GM12878 (cell line): ENCODE measurements at regions not wholly inside any gene's neighbourhood (a gene's known extent, or its start where the extent isn't known, plus 50 kb on each side); places are given as distances from the start of the nearest gene placed in this dataset.

Experiments used
- ATAC-seq: fragments of 200-7000 bp; cut with Tn5 transposase; 3 replicates; pipeline ENCODE4 v1.9.1; 2020; ENCODE audit warnings: mild to moderate bottlenecking, moderate library complexity
- BruUV-seq: library from RNA; stranded (reverse); fragments of 400-500 nt; replicated peaks from 2 replicates; lab custom pipeline; 2021; lab: Mats Ljungman, UMichigan
- CTCF ChIA-PET: fragments of 300-600 bp; sonication (Branson Sonifier 250); formaldehyde crosslinking; extraction: SDS; loops from one replicate; lab custom pipeline; 2021; ENCODE audit warnings: inconsistent platforms; lab: Yijun Ruan, JAX
- POLR2A ChIA-PET: fragments of 350-600 bp; formaldehyde crosslinking; extraction: SDS; loops from one replicate; lab custom pipeline; 2021; ENCODE audit warnings: inconsistent platforms; lab: Charles Lee
- RAD21 ChIA-PET: fragments of 300-600 bp; sonication (Branson Sonifier 250); formaldehyde crosslinking; loops from one replicate; lab custom pipeline; 2023; ENCODE audit warnings: antibody characterized with exemption; ENCODE audit not compliant: unreplicated experiment; lab: Charles Lee
- SMC1A ChIA-PET: fragments of 300-600 bp; sonication (Branson Sonifier 250); formaldehyde crosslinking; loops from one replicate; lab custom pipeline; 2023; ENCODE audit not compliant: unreplicated experiment, uncharacterized antibody; lab: Charles Lee
- DNase-seq: peaks from one replicate; pipeline ENCODE4 v3.0.0-alpha.2; 2011; ENCODE audit warnings: low read depth, low spot score
- FAIRE-seq: peaks from 3 replicates; lab custom pipeline; 2011; peaks lifted over from hg19 to GRCh38; lab: Jason Lieb, UNC
- H2AFZ ChIP-seq: 2 replicates; pipeline ENCODE4 v1.6.0; 2011; ENCODE audit warnings: low read depth, low read length, control low read depth; ENCODE audit not compliant: control insufficient read depth
- H3K27ac ChIP-seq: 2 replicates; pipeline ENCODE4 v1.5.1; 2011; ENCODE audit warnings: control low read depth; ENCODE audit not compliant: control insufficient read depth, insufficient read depth
- H3K27me3 ChIP-seq, 2 experiments: replicated peaks in 1 of 2; 2 replicates each; pipeline versions ENCODE4 v1.6.0 to v1.6.1; 2011; ENCODE audit warnings: low read length in 1 of 2; ENCODE audit not compliant: control insufficient read depth in 2 of 2, insufficient read depth in 2 of 2
- H3K36me3 ChIP-seq, 2 experiments: 2 replicates each; pipeline ENCODE4 v1.5.1; 2011; ENCODE audit warnings: low read length in 1 of 2; ENCODE audit not compliant: control insufficient read depth in 2 of 2, insufficient read depth in 2 of 2
- H3K4me1 ChIP-seq: 2 replicates; pipeline ENCODE4 v1.6.1; 2011; ENCODE audit warnings: mild to moderate bottlenecking, low read length, moderate library complexity, mixed read lengths; ENCODE audit not compliant: control insufficient read depth, insufficient read depth
- H3K4me2 ChIP-seq: 2 replicates; pipeline ENCODE4 v1.6.0; 2011; ENCODE audit warnings: control low read depth; ENCODE audit not compliant: control insufficient read depth, insufficient read depth
- H3K4me3 ChIP-seq: fragments of 200-600 bp; sonication (generic); 2 replicates; pipeline ENCODE4 v1.5.1; 2016
- H3K79me2 ChIP-seq: 2 replicates; pipeline ENCODE4 v1.6.0; 2011; ENCODE audit warnings: low read length; ENCODE audit not compliant: control insufficient read depth, insufficient read depth
- H3K9ac ChIP-seq: 2 replicates; pipeline ENCODE4 v1.8.0; 2011; ENCODE audit warnings: low read length, control low read depth, mixed read lengths; ENCODE audit not compliant: control insufficient read depth, insufficient read depth
- H3K9me3 ChIP-seq: replicated peaks from 3 replicates; pipeline ENCODE4 v1.5.1; 2011; ENCODE audit warnings: mild to moderate bottlenecking, low read length; ENCODE audit not compliant: control insufficient read depth, insufficient read depth
- H4K20me1 ChIP-seq: 2 replicates; pipeline ENCODE4 v1.6.0; 2011; ENCODE audit not compliant: control insufficient read depth, insufficient read depth
- BHLHE40 ChIP-seq, 2 experiments: fragments of 450-650 bp in 1 of 2; IDR thresholded peaks; 2 replicates each; pipeline ENCODE4 v1.6.1; 2011 to 2017; ENCODE audit warnings: low read depth in 2 of 2, borderline replicate concordance in 1 of 2, improper control_type of control experiment in 1 of 2, low read length in 1 of 2, mild to moderate bottlenecking in 1 of 2
- CHD4 ChIP-seq: fragments of 200-600 bp; sonication (generic); IDR thresholded peaks from 2 replicates; pipeline ENCODE4 v1.6.1; 2016; ENCODE audit warnings: mild to moderate bottlenecking
- EED ChIP-seq: sonication (generic); IDR thresholded peaks from 2 replicates; pipeline ENCODE4 v1.6.1; 2016; ENCODE audit warnings: antibody characterized with exemption, low read depth
- FOS ChIP-seq: IDR thresholded peaks from 3 replicates; pipeline ENCODE4 v1.6.1; 2011; ENCODE audit warnings: borderline replicate concordance; ENCODE audit not compliant: insufficient read length; ENCODE audit errors: extremely low read depth
- FOXM1 ChIP-seq: IDR thresholded peaks from 2 replicates; pipeline ENCODE4 v1.6.1; 2012; ENCODE audit warnings: low read depth, mild to moderate bottlenecking, inconsistent platforms, low read length, moderate library complexity
- IKZF1 ChIP-seq: fragments of 450-650 bp; conservative IDR thresholded peaks from 2 replicates; pipeline ENCODE4 v1.6.1; 2017; ENCODE audit warnings: antibody characterized with exemption, mild to moderate bottlenecking
- MEF2A ChIP-seq: IDR thresholded peaks from 2 replicates; pipeline ENCODE4 v1.6.1; 2011; ENCODE audit warnings: low read depth, mild to moderate bottlenecking, low read length, moderate library complexity; ENCODE audit not compliant: insufficient read depth
- MEF2B ChIP-seq: fragments of 450-650 bp; IDR thresholded peaks from 2 replicates; pipeline ENCODE4 v1.6.1; 2018; ENCODE audit warnings: mild to moderate bottlenecking, moderate library complexity; ENCODE audit not compliant: partially characterized antibody, poor library complexity, severe bottlenecking
- MXI1 ChIP-seq: fragments of 150-350 bp; IDR thresholded peaks from 2 replicates; pipeline ENCODE4 v1.6.1; 2011; ENCODE audit warnings: low read depth, mild to moderate bottlenecking, inconsistent platforms, low read length, improper control_type of control experiment
- NFYA ChIP-seq: IDR thresholded peaks from 2 replicates; pipeline ENCODE4 v1.6.1; 2011; ENCODE audit warnings: low read depth, mild to moderate bottlenecking, low read length, improper control_type of control experiment, borderline replicate concordance
- NR2C1 ChIP-seq: fragments of 450-650 bp; IDR thresholded peaks from 2 replicates; pipeline ENCODE4 v1.6.1; 2017; ENCODE audit warnings: antibody characterized with exemption, mild to moderate bottlenecking, moderate library complexity
- POU2F2 ChIP-seq: IDR thresholded peaks from 3 replicates; pipeline ENCODE4 v1.6.1; 2011; ENCODE audit warnings: low read depth, mild to moderate bottlenecking, low read length, borderline replicate concordance
- RUNX3 ChIP-seq: IDR thresholded peaks from 2 replicates; pipeline ENCODE4 v1.6.1; 2012; ENCODE audit warnings: low read length, inconsistent platforms
- SMC3 ChIP-seq: IDR thresholded peaks from 2 replicates; pipeline ENCODE4 v1.6.1; 2011; ENCODE audit warnings: low read length, improper control_type of control experiment, borderline replicate concordance
- SREBF1 ChIP-seq: IDR thresholded peaks from 2 replicates; pipeline ENCODE4 v1.6.1; 2012; ENCODE audit warnings: mild to moderate bottlenecking, low read length
- TCF7 ChIP-seq: IDR thresholded peaks from 2 replicates; pipeline ENCODE4 v1.6.1; 2014; ENCODE audit warnings: antibody characterized with exemption, borderline replicate concordance
- WRNIP1 ChIP-seq: IDR thresholded peaks from 2 replicates; pipeline ENCODE4 v1.6.1; 2011; ENCODE audit warnings: low read depth, low read length, improper control_type of control experiment, borderline replicate concordance
- YBX1 ChIP-seq: fragments of 450-650 bp; IDR thresholded peaks from 2 replicates; pipeline ENCODE4 v1.6.1; 2016; ENCODE audit warnings: antibody characterized with exemption
- YY1 ChIP-seq: IDR thresholded peaks from 2 replicates; pipeline ENCODE4 v1.6.1; 2011; ENCODE audit warnings: low read depth, mild to moderate bottlenecking, low read length
- ZNF384 ChIP-seq: IDR thresholded peaks from 2 replicates; pipeline ENCODE4 v1.6.1; 2012; ENCODE audit warnings: low read depth, mild to moderate bottlenecking, low read length, improper control_type of control experiment, borderline replicate concordance
- WGBS: methylation state at CpG from one replicate; pipeline ENCODE4 v1.1.6; 2016; ENCODE audit warnings: low lambda C conversion rate; ENCODE audit not compliant: insufficient replicate concordance, insufficient coverage; ENCODE audit errors: missing lambda C conversion rate; 5-methylcytosine and 5-hydroxymethylcytosine counted together
- in situ Hi-C: fragments of 300-500 bp; cut with MboI; formaldehyde crosslinking; loops from 9 replicates; pipeline ENCODE4 v1.14.3; 2018; ENCODE audit warnings: mixed read lengths
- intact Hi-C: fragments of 100-400 bp; cut with micrococcal nuclease; formaldehyde crosslinking; loops from one replicate; pipeline ENCODE4 v1.14.2; 2022; ENCODE audit not compliant: unreplicated experiment

DNA sequence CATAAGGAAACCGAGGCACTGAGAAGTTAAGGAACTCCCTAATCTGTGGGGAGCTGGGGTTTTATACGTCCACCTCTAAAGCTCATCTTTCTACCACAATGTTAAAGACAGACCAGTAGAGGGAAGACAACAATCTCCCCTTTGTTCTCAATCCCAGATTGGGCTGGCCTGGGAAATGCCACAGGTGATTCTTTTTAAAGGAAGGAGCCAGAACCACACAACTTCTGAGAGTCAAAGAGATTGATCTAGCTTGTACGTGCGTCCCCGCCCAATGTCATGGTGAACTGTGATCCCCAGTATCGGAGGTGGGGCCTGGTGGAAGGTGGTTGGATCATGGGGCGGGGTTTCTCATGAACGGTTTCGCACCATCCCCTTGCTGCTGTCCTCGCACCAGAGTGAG lies 81.8 kb upstream of the LCLAT1 start:
- no peaks in the 10 kb centered on the region for H3K27me3 ChIP-seq
- no peak for FAIRE-seq
- ChIA-PET POLR2A (interaction anchor here (0.6 kb wide), 1 partner anchor 25 kb away, joined by 3 read pairs; no protein-coding TSS in a partner anchor), SMC1A (interaction anchor here (0.8 to 1.2 kb wide), 2 partner anchors 64 to 157 kb away, joined by 3 read pairs; no protein-coding TSS in a partner anchor), RAD21 (interaction anchor here (1.0 kb wide), 1 partner anchor 200 kb away, joined by 3 read pairs; no protein-coding TSS in a partner anchor), CTCF (interaction anchor here (1.1 kb wide), 1 partner anchor 19 kb away, joined by 3 read pairs; no protein-coding TSS in a partner anchor)
- no peak overlapping the region for H3K27ac ChIP-seq
- no TSS peak for BruUV-seq
- intact Hi-C loops (no loop called here), in situ Hi-C loops (no loop called here)
- no peaks in the 10 kb centered on the region for H4K20me1 ChIP-seq
- H3K4me2 ChIP-seq = no peak overlapping the region
- H2AFZ ChIP-seq = no peak overlapping the region
- no peak for ATAC-seq
- TF ChIP-seq MXI1 (no peak), SREBF1 (no peak), FOXM1 (no peak)
- DNase-seq = no peak
- H3K36me3 ChIP-seq = no peaks in the 10 kb centered on the region
- 76% methylated on average over 10 of the region's 10 CpGs for WGBS
- peaks cover 8% of the 10 kb centered on the region for H3K4me1 ChIP-seq
- no peaks in the 10 kb centered on the region for H3K9me3 ChIP-seq
- H3K4me3 ChIP-seq = no peak overlapping the region
- no peak overlapping the region for H3K9ac ChIP-seq
- H3K79me2 ChIP-seq = no peaks in the 10 kb centered on the region

DNA sequence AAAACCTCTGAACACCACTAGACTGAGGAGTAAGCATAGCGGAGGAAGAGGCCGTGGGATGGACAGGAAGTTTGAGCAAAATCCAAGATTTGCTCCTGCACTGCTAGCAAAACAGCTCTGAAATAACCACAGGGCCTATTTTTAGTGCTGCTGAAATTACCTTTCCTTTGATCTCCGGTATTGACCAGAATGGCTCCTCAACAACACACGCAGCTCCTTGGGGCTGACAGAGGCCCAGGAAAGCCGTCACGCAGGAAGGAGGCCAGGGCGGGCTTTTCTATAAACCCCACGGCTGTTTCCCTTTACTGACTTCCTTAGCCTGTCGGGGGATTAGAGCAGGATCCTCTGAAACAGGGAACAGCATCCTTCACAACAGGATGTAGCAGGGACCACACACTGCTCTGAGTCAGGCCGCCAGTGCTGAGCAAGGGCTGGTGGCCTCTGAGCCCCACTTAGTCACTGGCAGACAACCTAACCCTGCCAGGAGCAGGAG lies 80.8 kb upstream of the LCLAT1 start:
- H4K20me1 ChIP-seq = no peaks in the 10 kb centered on the region
- ChIA-PET RAD21 (interaction anchor here (1.0 kb wide), 2 partner anchors 32 to 201 kb away, joined by 3 to 4 read pairs; no protein-coding TSS in a partner anchor), CTCF (no interaction called here)
- DNase-seq (no peak), FAIRE-seq (no peak), ATAC-seq (peak; percentile 56)
- 41% methylated on average over 10 of the region's 10 CpGs for WGBS
- H3K27me3 ChIP-seq = no peaks in the 10 kb centered on the region
- H3K36me3 ChIP-seq = no peaks in the 10 kb centered on the region
- no peak overlapping the region for H3K27ac ChIP-seq
- no peak overlapping the region for H3K4me3 ChIP-seq
- no peak overlapping the region for H3K9ac ChIP-seq
- H3K4me2 ChIP-seq = no peak overlapping the region
- no peaks in the 10 kb centered on the region for H3K9me3 ChIP-seq
- intact Hi-C loops = no loop called here
- H2AFZ ChIP-seq = no peak overlapping the region
- no peaks in the 10 kb centered on the region for H3K79me2 ChIP-seq
- in situ Hi-C loops = no loop called here
- TF ChIP-seq FOXM1 (no peak), POU2F2 (no peak), SMC3 (no peak), YBX1 (no peak), FOS (no peak), BHLHE40 (IDR thresholded peaks at IDR 0.05; ENCODE audit: borderline replicate concordance in 1 of 2, low read depth in 2 of 2, low read length in 1 of 2) (no peak), RUNX3 (peak; percentile 79), EED (peak; percentile 69), ZNF384 (no peak), MEF2B (peak; percentile 39), YY1 (peak; percentile 36; the same call in 1 of the 2 replicates), WRNIP1 (no peak), TCF7 (peak; percentile 85), MEF2A (peak; percentile 80), IKZF1 (0 out of 2 replicates have a peak, but pooled peaks have one; percentile 9), CHD4 (no peak), NFYA (no peak), NR2C1 (no peak)
- TF ChIP-seq, all 136 proteins: peak for 7
- H3K4me1 ChIP-seq = peaks cover 8% of the 10 kb centered on the region
- BruUV-seq = no TSS peak
- SMC1A ChIA-PET = interaction anchor here (1.2 kb wide), 1 partner anchor 158 kb away, joined by 3 read pairs; no protein-coding TSS in a partner anchor
- POLR2A ChIA-PET = no interaction called here
